DOHH2 (cell line): ENCODE measurements at regions not wholly inside any gene's neighbourhood (a gene's known extent, or its start where the extent isn't known, plus 50 kb on each side); places are given as distances from the start of the nearest gene placed in this dataset.

ENCODE experiments used
- H3F3A ChIP-seq: fragments of 200-600 bp; sonication (generic), shearing (Covaris generic); 2 replicates; pipeline ENCODE4 v1.6.0; 2016; ENCODE audit warnings: antibody characterized with exemption, mild to moderate bottlenecking; ENCODE audit not compliant: control insufficient read depth, insufficient read depth
- H3K27ac ChIP-seq: fragments of 200-600 bp; sonication (generic); 2 replicates; pipeline ENCODE4 v1.5.1; 2014; ENCODE audit warnings: low read depth, mild to moderate bottlenecking, low read length, moderate library complexity
- H3K27me3 ChIP-seq: fragments of 200-600 bp; sonication (generic); 2 replicates; pipeline ENCODE4 v1.6.1; 2014; ENCODE audit warnings: mild to moderate bottlenecking, low read length, mixed read lengths; ENCODE audit not compliant: control insufficient read depth
- H3K36me3 ChIP-seq: fragments of 200-600 bp; sonication (generic); 2 replicates; pipeline ENCODE4 v1.6.1; 2014; ENCODE audit warnings: mild to moderate bottlenecking, low read length, moderate library complexity, mixed read lengths; ENCODE audit not compliant: control insufficient read depth
- H3K4me1 ChIP-seq: fragments of 200-600 bp; sonication (generic); 2 replicates; pipeline ENCODE4 v1.6.1; 2014; ENCODE audit warnings: mild to moderate bottlenecking, low read length, mixed read lengths; ENCODE audit not compliant: control insufficient read depth
- H3K4me2 ChIP-seq: fragments of 200-600 bp; sonication (generic); 2 replicates; pipeline ENCODE4 v1.6.0; 2014; ENCODE audit warnings: mild to moderate bottlenecking, low read length, moderate library complexity
- H3K4me3 ChIP-seq: fragments of 200-600 bp; sonication (generic); 2 replicates; pipeline ENCODE4 v1.5.1; 2014; ENCODE audit warnings: mild to moderate bottlenecking, low read length, mixed read lengths
- H3K79me2 ChIP-seq: fragments of 200-600 bp; sonication (generic); 2 replicates; pipeline ENCODE4 v1.6.1; 2014; ENCODE audit warnings: mild to moderate bottlenecking, low read length, mixed read lengths; ENCODE audit not compliant: control insufficient read depth
- H3K9me2 ChIP-seq: fragments of 200-600 bp; sonication (generic); replicated peaks from 2 replicates; pipeline ENCODE4 v1.6.1; 2014; ENCODE audit warnings: mild to moderate bottlenecking, low read length, mixed read lengths; ENCODE audit not compliant: control insufficient read depth
- H3K9me3 ChIP-seq: fragments of 200-600 bp; sonication (generic); 2 replicates; pipeline ENCODE4 v1.6.1; 2014; ENCODE audit warnings: antibody characterized with exemption, low read length, mixed read lengths; ENCODE audit not compliant: control insufficient read depth, insufficient read depth
- H4K20me1 ChIP-seq: fragments of 200-600 bp; sonication (generic); 2 replicates; pipeline ENCODE4 v1.6.0; 2014; ENCODE audit warnings: low read depth, mild to moderate bottlenecking, antibody characterized with exemption, low read length, moderate library complexity; ENCODE audit not compliant: control insufficient read depth, insufficient read depth
- EZH2phosphoT487 ChIP-seq: fragments of 200-600 bp; sonication (generic); IDR thresholded peaks from 2 replicates; pipeline ENCODE4 v1.6.1; 2017; ENCODE audit warnings: borderline replicate concordance, mild to moderate bottlenecking, antibody characterized with exemption, low read length, moderate library complexity, mixed read lengths
- TF ChIP-seq, protein P1 (sequence below): fragments of 200-600 bp; sonication (generic); IDR thresholded peaks from one replicate; pipeline ENCODE4 v1.5.1; 2014; ENCODE audit warnings: antibody characterized with exemption, mild to moderate bottlenecking, low read depth, low read length; ENCODE audit not compliant: poor library complexity, severe bottlenecking

DNA sequence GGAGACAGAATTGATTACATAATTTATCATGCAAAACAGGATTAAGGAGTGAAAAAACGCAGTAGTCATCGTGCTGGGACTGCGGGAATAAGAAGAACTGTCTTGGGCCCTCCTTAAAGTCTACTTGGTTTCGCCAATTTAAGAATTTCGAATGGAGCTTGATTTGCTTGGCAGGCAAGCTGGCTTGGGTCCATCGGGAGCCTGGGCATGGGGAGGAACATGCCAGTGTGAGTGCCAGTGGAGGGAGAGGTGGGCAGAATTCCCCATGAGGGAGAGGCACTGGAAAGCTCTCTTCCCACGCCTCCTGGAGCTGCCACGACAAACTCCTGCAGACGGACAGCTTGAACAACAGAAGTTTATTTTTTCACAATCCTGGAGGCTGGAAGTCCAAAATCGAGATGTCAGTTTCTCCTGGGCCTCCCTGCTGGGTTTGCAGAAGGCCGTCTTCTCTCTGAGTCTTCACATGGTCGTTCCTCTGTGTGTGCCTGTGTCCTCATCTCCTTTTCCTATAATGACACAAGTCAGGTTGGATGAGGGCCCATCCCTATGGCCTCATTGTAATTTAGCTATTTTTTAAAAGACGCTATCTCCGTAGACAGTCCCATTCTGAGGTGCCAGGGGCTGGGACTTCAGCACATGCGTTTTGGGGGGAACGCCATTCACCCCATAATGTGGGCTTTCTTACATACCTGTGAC is 528.7 kb upstream of the DPP6 start:
- no peak overlapping the region for H3K4me3 ChIP-seq
- H3K9me3 ChIP-seq = no peaks in the 10 kb centered on the region
- no peak overlapping the region for H3K27ac ChIP-seq
- H3F3A ChIP-seq = no peaks in the 10 kb centered on the region
- no peaks in the 10 kb centered on the region for H3K27me3 ChIP-seq
- H3K4me2 ChIP-seq = no peak overlapping the region
- H3K79me2 ChIP-seq = no peaks in the 10 kb centered on the region
- no peaks in the 10 kb centered on the region for H3K36me3 ChIP-seq
- H4K20me1 ChIP-seq = no peaks in the 10 kb centered on the region
- H3K9me2 ChIP-seq = no peaks in the 10 kb centered on the region
- TF ChIP-seq EZH2phosphoT487 = no peak
- TF ChIP-seq, protein P1, sequence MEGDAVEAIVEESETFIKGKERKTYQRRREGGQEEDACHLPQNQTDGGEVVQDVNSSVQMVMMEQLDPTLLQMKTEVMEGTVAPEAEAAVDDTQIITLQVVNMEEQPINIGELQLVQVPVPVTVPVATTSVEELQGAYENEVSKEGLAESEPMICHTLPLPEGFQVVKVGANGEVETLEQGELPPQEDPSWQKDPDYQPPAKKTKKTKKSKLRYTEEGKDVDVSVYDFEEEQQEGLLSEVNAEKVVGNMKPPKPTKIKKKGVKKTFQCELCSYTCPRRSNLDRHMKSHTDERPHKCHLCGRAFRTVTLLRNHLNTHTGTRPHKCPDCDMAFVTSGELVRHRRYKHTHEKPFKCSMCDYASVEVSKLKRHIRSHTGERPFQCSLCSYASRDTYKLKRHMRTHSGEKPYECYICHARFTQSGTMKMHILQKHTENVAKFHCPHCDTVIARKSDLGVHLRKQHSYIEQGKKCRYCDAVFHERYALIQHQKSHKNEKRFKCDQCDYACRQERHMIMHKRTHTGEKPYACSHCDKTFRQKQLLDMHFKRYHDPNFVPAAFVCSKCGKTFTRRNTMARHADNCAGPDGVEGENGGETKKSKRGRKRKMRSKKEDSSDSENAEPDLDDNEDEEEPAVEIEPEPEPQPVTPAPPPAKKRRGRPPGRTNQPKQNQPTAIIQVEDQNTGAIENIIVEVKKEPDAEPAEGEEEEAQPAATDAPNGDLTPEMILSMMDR = no peak
- H3K4me1 ChIP-seq = no peaks in the 10 kb centered on the region

DNA sequence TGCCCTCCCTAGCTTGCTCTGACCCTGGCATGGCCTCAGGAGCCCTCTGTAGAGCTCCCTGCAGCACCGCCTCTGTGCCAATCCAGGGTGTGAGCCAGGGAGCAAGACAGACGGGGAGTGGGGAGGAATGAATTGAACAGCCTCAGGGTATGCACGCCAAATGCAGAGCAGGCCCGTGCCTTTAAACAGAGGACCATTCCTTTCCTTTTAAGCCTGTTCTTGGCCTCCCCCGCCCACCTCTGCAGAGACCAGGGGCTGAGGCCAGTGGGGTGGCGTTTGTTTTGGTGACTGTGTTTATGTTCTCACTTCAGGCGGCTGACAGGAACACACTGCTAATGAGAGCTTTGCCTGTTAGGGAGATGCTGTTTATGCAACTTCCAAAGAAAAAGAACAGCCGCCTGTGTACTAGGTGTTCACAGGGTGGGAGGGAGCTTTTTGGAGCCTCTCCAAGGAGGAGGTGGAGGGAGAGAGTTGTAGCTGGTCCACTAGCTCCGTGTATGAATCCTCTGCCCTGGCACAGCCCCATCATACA is 528.1 kb upstream of the DPP6 start:
- no peak for TF ChIP-seq EZH2phosphoT487
- TF ChIP-seq, protein P1 = no peak
- no peaks in the 10 kb centered on the region for H3K36me3 ChIP-seq
- no peaks in the 10 kb centered on the region for H3F3A ChIP-seq
- no peaks in the 10 kb centered on the region for H3K4me1 ChIP-seq
- H4K20me1 ChIP-seq = no peaks in the 10 kb centered on the region
- H3K79me2 ChIP-seq = no peaks in the 10 kb centered on the region
- H3K9me2 ChIP-seq = no peaks in the 10 kb centered on the region
- no peak overlapping the region for H3K27ac ChIP-seq
- no peak overlapping the region for H3K4me3 ChIP-seq
- no peak overlapping the region for H3K4me2 ChIP-seq
- no peaks in the 10 kb centered on the region for H3K9me3 ChIP-seq
- no peaks in the 10 kb centered on the region for H3K27me3 ChIP-seq

DNA sequence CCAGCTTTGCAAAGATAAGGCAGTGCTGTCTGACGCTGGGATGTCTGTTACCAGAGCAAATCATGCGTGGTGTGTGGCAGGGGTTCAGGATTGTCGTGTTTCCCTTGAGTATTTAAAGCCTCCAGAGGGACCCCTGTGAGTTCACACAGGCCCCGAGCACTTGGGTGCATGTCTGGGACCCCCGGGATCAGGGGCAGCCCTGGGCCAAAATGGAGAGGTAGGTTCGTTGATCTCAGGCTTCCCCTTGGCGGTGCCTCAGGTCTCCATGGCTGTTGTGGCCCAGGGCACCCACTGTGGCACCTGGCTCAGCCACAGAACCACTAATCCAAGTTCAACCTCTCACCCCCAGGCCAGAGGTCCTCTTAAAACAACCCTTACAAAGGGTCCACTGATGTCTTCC is 523.1 kb upstream of the DPP6 start:
- Histone ChIP-seq H3K36me3 (no peaks in the 10 kb centered on the region), H3K27me3 (no peaks in the 10 kb centered on the region), H4K20me1 (no peaks in the 10 kb centered on the region), H3K4me2 (no peak overlapping the region), H3K9me3 (0 out of 2 replicates have a peak, but pooled peaks cover 3% of the 10 kb centered on the region), H3K9me2 (no peaks in the 10 kb centered on the region), H3K27ac (no peak overlapping the region), H3K4me1 (no peaks in the 10 kb centered on the region), H3K79me2 (no peaks in the 10 kb centered on the region), H3K4me3 (no peak overlapping the region), H3F3A (no peaks in the 10 kb centered on the region)
- TF ChIP-seq, protein P1 = no peak
- no peak for TF ChIP-seq EZH2phosphoT487
